K562 (cell line): ENCODE measurements at regions not wholly inside any gene's neighbourhood (a gene's known extent, or its start where the extent isn't known, plus 50 kb on each side); places are given as distances from the start of the nearest gene placed in this dataset.

Source experiments
- ATAC-seq: fragments of 200-7000 bp; cut with Tn5 transposase; 3 replicates; pipeline ENCODE4 v1.9.1; 2020; ENCODE audit warnings: moderate library complexity
- BruUV-seq: library from RNA; stranded (reverse); fragments of 400-500 nt; replicated peaks from 2 replicates; lab custom pipeline; 2021; lab: Mats Ljungman, UMichigan
- CTCF ChIA-PET: fragments of 300-600 bp; formaldehyde crosslinking; extraction: SDS; loops from one replicate; lab custom pipeline; 2021; ENCODE audit warnings: low intra/inter-chr PET ratio; lab: Yijun Ruan, JAX
- POLR2A ChIA-PET: fragments of 300-600, 350-650 bp; sonication (Branson Sonifier 250); formaldehyde crosslinking; extraction: SDS; loops from one replicate; lab custom pipeline; 2021; ENCODE audit warnings: antibody characterized with exemption, inconsistent platforms; lab: Yijun Ruan, JAX
- DNase-seq, 4 experiments: peaks; one replicate each; pipeline versions ENCODE4 v3.0.0 to v3.0.0-alpha.2; 2011 to 2018; ENCODE audit warnings: low spot score in 3 of 4, mixed read lengths in 3 of 4; ENCODE audit errors: extremely low read depth in 1 of 4
- FAIRE-seq: peaks from 2 replicates; lab custom pipeline; 2011; peaks lifted over from hg19 to GRCh38; lab: Jason Lieb, UNC
- H2AFZ ChIP-seq: 2 replicates; pipeline ENCODE4 v1.6.0; 2011; ENCODE audit warnings: low read depth, low read length, control low read depth, inconsistent platforms
- H3K27ac ChIP-seq: fragments of 200-600 bp; 3 replicates; pipeline ENCODE4 v1.8.0; 2011; ENCODE audit warnings: low read depth, mild to moderate bottlenecking, control low read depth, inconsistent platforms, low read length, moderate library complexity, mixed read lengths; ENCODE audit errors: extremely low read depth
- H3K27me3 ChIP-seq, 2 experiments: fragments of 300-600 bp in 1 of 2; 2 replicates in 1 of 2; 3 replicates in 1 of 2; pipeline versions ENCODE4 v1.6.0 to v1.8.0; 2011; ENCODE audit warnings: inconsistent platforms in 2 of 2, low read length in 2 of 2, mild to moderate bottlenecking in 1 of 2, mixed read lengths in 1 of 2, moderate library complexity in 1 of 2; ENCODE audit not compliant: control insufficient read depth in 2 of 2, insufficient read depth in 2 of 2
- H3K36me3 ChIP-seq: fragments of 300-600 bp; 3 replicates; pipeline ENCODE4 v1.8.0; 2011; ENCODE audit warnings: mild to moderate bottlenecking, low read length, inconsistent platforms; ENCODE audit not compliant: control insufficient read depth, insufficient read depth
- H3K4me1 ChIP-seq, 2 experiments: fragments of 200-600 bp in 1 of 2; replicated peaks in 1 of 2; 2 replicates in 1 of 2; 3 replicates in 1 of 2; pipeline versions ENCODE4 v1.5.1 to v1.8.0; 2011; ENCODE audit warnings: inconsistent platforms in 2 of 2, low read length in 2 of 2, mild to moderate bottlenecking in 1 of 2, mixed read lengths in 1 of 2, moderate library complexity in 1 of 2; ENCODE audit not compliant: control insufficient read depth in 2 of 2, insufficient read depth in 2 of 2
- H3K4me2 ChIP-seq: 2 replicates; pipeline ENCODE4 v1.6.1; 2011; ENCODE audit warnings: low read length, control low read depth, inconsistent platforms, mixed read lengths; ENCODE audit not compliant: insufficient read depth
- H3K4me3 ChIP-seq: fragments of 200-600 bp; sonication (generic), shearing (Covaris generic); 2 replicates; pipeline ENCODE4 v1.5.1; 2016; ENCODE audit warnings: control low read depth, inconsistent platforms
- H3K79me2 ChIP-seq: fragments of 200-600 bp; 3 replicates; pipeline ENCODE4 v1.8.0; 2011; ENCODE audit warnings: low read length, inconsistent platforms; ENCODE audit not compliant: control insufficient read depth, insufficient read depth
- H3K9ac ChIP-seq, 2 experiments: 2 replicates each; pipeline versions ENCODE4 v1.6.0 to v1.6.1; 2011; ENCODE audit warnings: low read depth in 2 of 2, low read length in 2 of 2, control low read depth in 1 of 2, inconsistent platforms in 1 of 2, mild to moderate bottlenecking in 1 of 2, mixed read lengths in 1 of 2; ENCODE audit not compliant: insufficient read depth in 1 of 2
- H3K9me1 ChIP-seq: one replicate; pipeline ENCODE4 v1.6.0; 2011; ENCODE audit warnings: inconsistent platforms, mild to moderate bottlenecking, low read length, moderate library complexity; ENCODE audit not compliant: control insufficient read depth, insufficient read depth
- H3K9me3 ChIP-seq: replicated peaks from 2 replicates; pipeline ENCODE4 v1.5.1; 2011; ENCODE audit warnings: low read depth, low read length, inconsistent platforms; ENCODE audit not compliant: control insufficient read depth, insufficient read depth
- H4K20me1 ChIP-seq: replicated peaks from 2 replicates; pipeline ENCODE4 v1.6.1; 2011; ENCODE audit warnings: low read length, inconsistent platforms, mixed read lengths; ENCODE audit not compliant: control insufficient read depth, insufficient read depth
- ATF3 ChIP-seq, 2 experiments: fragments of 450-650 bp in 1 of 2; sonication (generic) in 1 of 2; formaldehyde crosslinking in 1 of 2; IDR thresholded peaks in 1 of 2; conservative IDR thresholded peaks in 1 of 2; 2 replicates each; pipeline versions ENCODE4 v1.6.1 to v1.8.1; 2016 to 2023; ENCODE audit warnings: mild to moderate bottlenecking in 2 of 2, moderate library complexity in 2 of 2, inconsistent platforms in 1 of 2, missing genetic modification reagents in 1 of 2
- BDP1 ChIP-seq: IDR thresholded peaks from 3 replicates; pipeline ENCODE4 v1.6.1; 2011; ENCODE audit not compliant: insufficient read length, insufficient read depth
- ELF1 ChIP-seq: fragments of 200-800 bp; sonication (Bioruptor generic); IDR thresholded peaks from 2 replicates; pipeline ENCODE4 v1.6.1; 2016; ENCODE audit warnings: missing genetic modification characterization, missing compliant biosample characterization
- ELK1 ChIP-seq: sonication (generic); formaldehyde crosslinking; IDR thresholded peaks from 2 replicates; pipeline ENCODE4 v1.8.1; 2022; ENCODE audit warnings: missing genetic modification reagents
- HMG20B ChIP-seq: fragments of 250-450 bp; sonication (Bioruptor Pico); IDR thresholded peaks from 2 replicates; pipeline ENCODE4 v1.5.0; 2021; ENCODE audit warnings: mild to moderate bottlenecking
- KLF13 ChIP-seq: fragments of 450-650 bp; IDR thresholded peaks from 2 replicates; pipeline ENCODE4 v1.6.1; 2016; ENCODE audit warnings: missing genetic modification characterization, low read depth, mild to moderate bottlenecking, missing compliant biosample characterization, moderate library complexity, borderline replicate concordance
- THAP7 ChIP-seq: fragments of 250-450 bp; sonication (Bioruptor Pico); IDR thresholded peaks from 2 replicates; pipeline ENCODE4 v1.5.0; 2021
- ZC3H4 ChIP-seq: sonication (generic); formaldehyde crosslinking; IDR thresholded peaks from 2 replicates; pipeline ENCODE4 v1.9.0; 2021; ENCODE audit warnings: missing genetic modification reagents, borderline replicate concordance
- ZFP1 ChIP-seq: fragments of 450-650 bp; formaldehyde crosslinking; IDR thresholded peaks from 2 replicates; pipeline ENCODE4 v1.4.0; 2020; ENCODE audit warnings: mild to moderate bottlenecking, mixed read lengths
- ZFP91 ChIP-seq: sonication (generic); formaldehyde crosslinking; IDR thresholded peaks from 2 replicates; pipeline ENCODE4 v1.8.0; 2022; ENCODE audit warnings: mild to moderate bottlenecking, missing genetic modification reagents
- ZNF408 ChIP-seq: fragments of 250-450 bp; sonication (Bioruptor Pico); IDR thresholded peaks from 2 replicates; pipeline ENCODE4 v1.4.0; 2020; ENCODE audit warnings: low read depth, mild to moderate bottlenecking, moderate library complexity
- ZNF449 ChIP-seq: fragments of 250-450 bp; sonication (Bioruptor Pico); IDR thresholded peaks from 2 replicates; pipeline ENCODE4 v1.8.0; 2022; ENCODE audit warnings: moderate library complexity, mild to moderate bottlenecking, inconsistent platforms
- ZNF584 ChIP-seq: fragments of 200-800 bp; sonication (Bioruptor generic); IDR thresholded peaks from 2 replicates; pipeline ENCODE4 v1.6.1; 2016; ENCODE audit warnings: low read depth, mild to moderate bottlenecking, missing genetic modification characterization, missing compliant biosample characterization
- WGBS: fragments of 100-300 bp; shearing (Covaris generic); methylation state at CpG from one replicate; pipeline ENCODE4 v1.1.6; 2016; ENCODE audit warnings: low coverage, mixed read lengths; ENCODE audit not compliant: insufficient coverage; ENCODE audit errors: missing lambda C conversion rate; 5-methylcytosine and 5-hydroxymethylcytosine counted together
- in situ Hi-C: fragments of 300-500 bp; cut with MboI; formaldehyde crosslinking; loops from 4 replicates; pipeline ENCODE4 v1.15.0; 2018; ENCODE audit warnings: inconsistent platforms, mixed read lengths
- intact Hi-C: fragments of 100-400 bp; cut with micrococcal nuclease; formaldehyde crosslinking; loops from 2 replicates; pipeline ENCODE4 v1.14.2; 2022

- Histone ChIP-seq H3K36me3 (no peaks in the 10 kb centered on the region), H3K79me2 (no peaks in the 10 kb centered on the region), H2AFZ (no peak overlapping the region), H3K9ac (no peak overlapping the region; a peak in 1 of 4 replicates), H3K9me1 (no peaks in the 10 kb centered on the region), H3K9me3 (no peaks in the 10 kb centered on the region), H3K4me2 (no peak overlapping the region), H3K27me3 (peaks cover 0 to 32% of the 10 kb centered on the region in 2 experiments; a peak in 2 of 5 replicates), H3K4me3 (no peak overlapping the region), H3K27ac (no peak overlapping the region), H3K4me1 (peaks cover 0 to 8% of the 10 kb centered on the region in 2 experiments; a peak in 2 of 5 replicates), H4K20me1 (no peaks in the 10 kb centered on the region)
- ATAC-seq (no peak), DNase-seq (no peak), FAIRE-seq (no peak)
- in situ Hi-C loops (no loop called here), intact Hi-C loops (no loop called here)
- ChIA-PET POLR2A (no interaction called here), CTCF (no interaction called here)
- WGBS = 2% methylated on average over 9 of the region's 16 CpGs
- BruUV-seq = no TSS peak
- TF ChIP-seq THAP7 (CRISPR knock-in tag) (no peak), ZNF584 (CRISPR knock-in tag) (no peak), ELF1 (tag) (no peak), ZFP1 (CRISPR knock-in tag) (no peak), ZC3H4 (CRISPR knock-in tag) (no peak), ZFP91 (CRISPR knock-in tag) (no peak), ZNF408 (no peak), KLF13 (tag) (no peak), ZNF449 (CRISPR knock-in tag) (no peak), HMG20B (CRISPR knock-in tag) (no peak), BDP1 (no peak), ELK1 (CRISPR knock-in tag) (no peak), ATF3 (IDR thresholded peaks at IDR 0.05) (no peak), ATF3 (CRISPR knock-in tag; conservative IDR thresholded peaks at IDR 0.05) (no peak)
Measured at GRCh38 chr3:127072971-127073783, 90.3 kb downstream of the PLXNA1 start.
